Vagina (tissue), 2 donors: ENCODE measurements at regions not wholly inside any gene's neighbourhood (a gene's known extent, or its start where the extent isn't known, plus 50 kb on each side); places are given as distances from the start of the nearest gene placed in this dataset.

Experiments
- DNase-seq, 2 donors: peaks; one replicate each; pipeline ENCODE4 v3.0.0-alpha.2; 2017; ENCODE audit errors: extremely low spot score in 2 of 2
- H3K27ac ChIP-seq: fragments of 200-600 bp; sonication (generic); one replicate; pipeline ENCODE4 v1.5.1; 2019
- H3K27me3 ChIP-seq: fragments of 200-600 bp; sonication (generic); one replicate; pipeline ENCODE4 v1.5.1; 2019
- H3K36me3 ChIP-seq, 2 donors: fragments of 200-600 bp; sonication (generic); one replicate each; pipeline ENCODE4 v1.5.1; 2017 to 2019
- H3K4me1 ChIP-seq: fragments of 200-600 bp; sonication (generic); one replicate; pipeline ENCODE4 v1.5.1; 2019
- H3K4me3 ChIP-seq, 2 donors: fragments of 200-600 bp; sonication (generic); 1 replicate in 1 of 2; 2 replicates in 1 of 2; pipeline ENCODE4 v1.5.1; 2016 to 2019
- H3K9me3 ChIP-seq: fragments of 200-600 bp; sonication (generic); one replicate; pipeline ENCODE4 v1.5.1; 2019
- POLR2A ChIP-seq, 2 donors: fragments of 450-650 bp; IDR thresholded peaks; one replicate each; pipeline ENCODE4 v1.6.1; 2017; ENCODE audit warnings: antibody characterized with exemption in 2 of 2, mild to moderate bottlenecking in 2 of 2, moderate library complexity in 2 of 2
- POLR2AphosphoS5 ChIP-seq, 2 donors: sonication (generic); formaldehyde crosslinking; IDR thresholded peaks; one replicate each; pipeline ENCODE4 v1.9.0; 2017; ENCODE audit warnings: antibody characterized with exemption in 2 of 2, mild to moderate bottlenecking in 2 of 2, low read depth in 1 of 2; ENCODE audit not compliant: insufficient read depth in 1 of 2
- intact Hi-C: fragments of 100-400 bp; cut with DNase I; formaldehyde crosslinking; loops from one replicate; pipeline ENCODE4 v1.15.1; 2023
- TF ChIP-seq, protein P1 (sequence below), 3 experiments: fragments of 450-650 bp in 2 of 3; fragments of 200-600 bp in 1 of 3; sonication (generic) in 1 of 3; IDR thresholded peaks; one replicate each; pipeline ENCODE4 v1.5.1; 2017 to 2019; ENCODE audit warnings: antibody characterized with exemption in 3 of 3, mild to moderate bottlenecking in 2 of 3, moderate library complexity in 2 of 3

- H3K27me3 ChIP-seq = no peaks in the 10 kb centered on the region
- intact Hi-C loops = no loop called here
- no peaks in the 10 kb centered on the region for H3K36me3 ChIP-seq
- TF ChIP-seq POLR2A (IDR thresholded peaks at IDR 0.05) (no peak), POLR2AphosphoS5 (IDR thresholded peaks at IDR 0.05; ENCODE audit: insufficient read depth in 1 of 2, low read depth in 1 of 2) (no peak)
- TF ChIP-seq, protein P1, sequence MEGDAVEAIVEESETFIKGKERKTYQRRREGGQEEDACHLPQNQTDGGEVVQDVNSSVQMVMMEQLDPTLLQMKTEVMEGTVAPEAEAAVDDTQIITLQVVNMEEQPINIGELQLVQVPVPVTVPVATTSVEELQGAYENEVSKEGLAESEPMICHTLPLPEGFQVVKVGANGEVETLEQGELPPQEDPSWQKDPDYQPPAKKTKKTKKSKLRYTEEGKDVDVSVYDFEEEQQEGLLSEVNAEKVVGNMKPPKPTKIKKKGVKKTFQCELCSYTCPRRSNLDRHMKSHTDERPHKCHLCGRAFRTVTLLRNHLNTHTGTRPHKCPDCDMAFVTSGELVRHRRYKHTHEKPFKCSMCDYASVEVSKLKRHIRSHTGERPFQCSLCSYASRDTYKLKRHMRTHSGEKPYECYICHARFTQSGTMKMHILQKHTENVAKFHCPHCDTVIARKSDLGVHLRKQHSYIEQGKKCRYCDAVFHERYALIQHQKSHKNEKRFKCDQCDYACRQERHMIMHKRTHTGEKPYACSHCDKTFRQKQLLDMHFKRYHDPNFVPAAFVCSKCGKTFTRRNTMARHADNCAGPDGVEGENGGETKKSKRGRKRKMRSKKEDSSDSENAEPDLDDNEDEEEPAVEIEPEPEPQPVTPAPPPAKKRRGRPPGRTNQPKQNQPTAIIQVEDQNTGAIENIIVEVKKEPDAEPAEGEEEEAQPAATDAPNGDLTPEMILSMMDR (IDR thresholded peaks at IDR 0.05) = no peak
- H3K9me3 ChIP-seq = no peaks in the 10 kb centered on the region
- no peaks in the 10 kb centered on the region for H3K4me1 ChIP-seq
- no peak overlapping the region for H3K4me3 ChIP-seq
- H3K27ac ChIP-seq = no peak overlapping the region
- DNase-seq = no peak
These were observed 58.4 kb downstream of the HMHB1 start for GRCh38 chr5:143870362-143870761.

- no peaks in the 10 kb centered on the region for H3K9me3 ChIP-seq
- no peak overlapping the region for H3K27ac ChIP-seq
- TF ChIP-seq POLR2A (IDR thresholded peaks at IDR 0.05) (no peak), POLR2AphosphoS5 (IDR thresholded peaks at IDR 0.05; ENCODE audit: insufficient read depth in 1 of 2, low read depth in 1 of 2) (no peak)
- TF ChIP-seq, protein P1 (IDR thresholded peaks at IDR 0.05) = no peak
- no peaks in the 10 kb centered on the region for H3K36me3 ChIP-seq
- no peaks in the 10 kb centered on the region for H3K4me1 ChIP-seq
- no peak for DNase-seq
- H3K4me3 ChIP-seq = no peak overlapping the region
- intact Hi-C loops = no loop called here
- H3K27me3 ChIP-seq = no peaks in the 10 kb centered on the region
These were observed 59.1 kb downstream of the HMHB1 start for GRCh38 chr5:143870871-143871632.

DNA sequence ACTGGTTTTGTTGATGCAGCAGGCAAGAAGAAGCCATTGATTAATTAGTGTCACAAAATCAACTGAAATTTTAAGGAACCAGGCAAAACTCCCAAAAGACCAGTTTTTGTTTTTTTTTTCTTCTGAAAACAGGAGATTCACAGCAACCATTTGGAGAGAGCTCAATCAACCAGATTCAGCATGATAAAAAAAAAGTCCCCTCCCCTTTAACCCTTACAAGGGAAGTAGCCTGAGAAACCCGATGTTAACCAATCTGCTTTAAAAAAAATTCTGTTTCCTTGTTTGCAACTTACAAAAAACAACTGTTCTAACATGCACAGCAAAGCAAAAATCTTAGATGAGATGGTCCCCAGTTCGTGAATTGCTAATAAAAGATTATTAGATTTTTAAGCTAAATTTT is 59.7 kb downstream of the HMHB1 start:
- no peak overlapping the region for H3K4me3 ChIP-seq
- no peaks in the 10 kb centered on the region for H3K4me1 ChIP-seq
- DNase-seq = no peak
- H3K27me3 ChIP-seq = no peaks in the 10 kb centered on the region
- no peak overlapping the region for H3K27ac ChIP-seq
- no peaks in the 10 kb centered on the region for H3K9me3 ChIP-seq
- TF ChIP-seq POLR2AphosphoS5 (IDR thresholded peaks at IDR 0.05; ENCODE audit: insufficient read depth in 1 of 2, low read depth in 1 of 2) (no peak), POLR2A (IDR thresholded peaks at IDR 0.05) (no peak)
- TF ChIP-seq, protein P1 (IDR thresholded peaks at IDR 0.05) = no peak
- no peaks in the 10 kb centered on the region for H3K36me3 ChIP-seq
- intact Hi-C loops = no loop called here

- no peaks in the 10 kb centered on the region for H3K27me3 ChIP-seq
- H3K36me3 ChIP-seq = no peaks in the 10 kb centered on the region
- intact Hi-C loops = no loop called here
- no peak overlapping the region for H3K27ac ChIP-seq
- no peaks in the 10 kb centered on the region for H3K4me1 ChIP-seq
- no peak for DNase-seq
- no peak overlapping the region for H3K4me3 ChIP-seq
- H3K9me3 ChIP-seq = no peaks in the 10 kb centered on the region
- TF ChIP-seq POLR2AphosphoS5 (IDR thresholded peaks at IDR 0.05; ENCODE audit: insufficient read depth in 1 of 2, low read depth in 1 of 2) (no peak), POLR2A (IDR thresholded peaks at IDR 0.05) (no peak)
- TF ChIP-seq, protein P1 (IDR thresholded peaks at IDR 0.05) = no peak
These were observed 62.4 kb downstream of the HMHB1 start for GRCh38 chr5:143874312-143874711.

DNA sequence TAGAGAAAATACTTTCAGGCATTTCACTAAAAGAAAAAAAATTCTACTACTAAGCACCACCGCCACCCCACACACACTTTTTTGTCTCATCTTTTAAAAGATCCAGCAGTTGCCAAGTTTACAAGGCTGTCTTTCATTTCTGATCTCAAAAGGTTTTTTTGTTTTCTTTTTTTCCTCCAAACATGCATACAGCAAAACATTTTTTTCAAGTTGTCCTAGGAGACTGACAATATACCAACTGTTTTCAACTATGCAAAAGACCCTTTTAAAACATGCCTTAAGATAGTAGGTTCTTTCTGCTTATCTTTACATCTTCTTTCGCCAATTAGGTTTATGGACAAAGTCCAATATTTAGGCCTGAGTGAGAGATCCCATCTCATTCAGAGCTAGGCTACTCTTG is 65.2 kb downstream of the HMHB1 start:
- Histone ChIP-seq H3K9me3 (no peaks in the 10 kb centered on the region), H3K4me1 (no peaks in the 10 kb centered on the region), H3K4me3 (no peak overlapping the region), H3K27me3 (no peaks in the 10 kb centered on the region), H3K36me3 (no peaks in the 10 kb centered on the region), H3K27ac (no peak overlapping the region)
- intact Hi-C loops = no loop called here
- DNase-seq = no peak
- TF ChIP-seq POLR2AphosphoS5 (IDR thresholded peaks at IDR 0.05; ENCODE audit: insufficient read depth in 1 of 2, low read depth in 1 of 2) = no peak
- no peak for TF ChIP-seq POLR2A (IDR thresholded peaks at IDR 0.05)
- TF ChIP-seq, protein P1 (IDR thresholded peaks at IDR 0.05) = no peak
